Lung (tissue), 11 donors: ENCODE measurements at regions not wholly inside any gene's neighbourhood (a gene's known extent, or its start where the extent isn't known, plus 50 kb on each side); places are given as distances from the start of the nearest gene placed in this dataset.
A peak's percentile ranks its signal among the peaks of the same experiment; 100 is the strongest.

ENCODE experiments used
- ATAC-seq: fragments of 200-7000 bp; cut with Tn5 transposase; one replicate; pipeline ENCODE4 v1.9.1; 2020; ENCODE audit warnings: moderate number of reproducible peaks; ENCODE audit not compliant: insufficient read depth, low FRiP score
- DNase-seq, 3 donors: peaks; one replicate each; pipeline ENCODE4 v3.0.0-alpha.2; 2013 to 2017
- H3K27ac ChIP-seq, 2 donors: one replicate each; pipeline ENCODE4 v1.5.1; 2013; ENCODE audit warnings: mild to moderate bottlenecking in 2 of 2, moderate library complexity in 2 of 2, control low read depth in 1 of 2, inconsistent platforms in 1 of 2, low read depth in 1 of 2, low read length in 1 of 2
- H3K27me3 ChIP-seq, 3 donors: one replicate each; pipeline ENCODE4 v1.5.1; 2013; ENCODE audit warnings: low read length in 2 of 3; ENCODE audit not compliant: control insufficient read depth in 3 of 3, insufficient read depth in 3 of 3
- H3K36me3 ChIP-seq, 4 donors: one replicate each; pipeline ENCODE4 v1.5.1; 2013; ENCODE audit warnings: low read length in 4 of 4, mild to moderate bottlenecking in 1 of 4, moderate library complexity in 1 of 4; ENCODE audit not compliant: control insufficient read depth in 4 of 4, insufficient read depth in 4 of 4
- H3K4me1 ChIP-seq, 5 donors: one replicate each; pipeline ENCODE4 v1.5.1; 2013; ENCODE audit warnings: low read length in 5 of 5, mild to moderate bottlenecking in 2 of 5, moderate library complexity in 1 of 5; ENCODE audit not compliant: control insufficient read depth in 5 of 5, insufficient read depth in 5 of 5
- H3K4me3 ChIP-seq: one replicate; pipeline ENCODE4 v1.5.1; 2013; ENCODE audit warnings: mild to moderate bottlenecking, control low read depth, moderate library complexity
- H3K9ac ChIP-seq, 2 donors: one replicate each; pipeline ENCODE4 v1.5.1; 2013; ENCODE audit warnings: low read length in 2 of 2, control low read depth in 1 of 2; ENCODE audit not compliant: insufficient read depth in 1 of 2
- H3K9me3 ChIP-seq, 4 donors: one replicate each; pipeline ENCODE4 v1.5.1; 2013; ENCODE audit warnings: low read length in 3 of 4, mild to moderate bottlenecking in 1 of 4, moderate library complexity in 1 of 4; ENCODE audit not compliant: control insufficient read depth in 4 of 4, insufficient read depth in 3 of 4
- WGBS, 2 donors: extraction: QIAGEN DNeasy Blood & Tissue Kit; methylation state at CpG; one replicate each; pipeline ENCODE4 v1.1.7; 2013; 5-methylcytosine and 5-hydroxymethylcytosine counted together
- TF ChIP-seq, protein P1 (sequence below): IDR thresholded peaks from 2 replicates; pipeline ENCODE4 v1.5.1; 2012; ENCODE audit warnings: mild to moderate bottlenecking; ENCODE audit errors: control extremely low read depth, extremely low read depth
- donor health status: control.
- donor health status: control.
- donor health status: Bipolar disorder and iron deficiency.
- donor health status: healthy.
- donor health status: DM: yes; HTN: yes; CAD: no.

DNA sequence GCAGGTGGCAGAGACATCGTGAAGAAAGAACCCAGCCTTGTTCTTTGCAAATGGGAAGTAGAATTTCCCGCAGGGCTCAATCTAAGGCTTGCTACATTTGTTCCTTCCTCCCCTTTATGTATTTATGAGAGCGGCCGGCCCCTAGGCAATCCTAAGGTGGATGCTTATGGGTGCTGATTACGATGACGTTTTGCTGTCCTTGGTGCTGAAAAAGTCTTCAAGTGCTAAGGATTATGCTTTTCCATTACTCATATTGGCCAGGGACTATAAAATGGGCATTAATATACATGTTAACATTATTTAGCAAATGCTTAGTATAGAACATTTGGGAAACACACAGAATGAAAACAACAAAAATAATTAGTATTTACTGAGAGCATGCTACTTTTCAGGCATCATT is 313.3 kb upstream of the XYLT1 start:
- DNase-seq (peak; percentile 23 to 81 (median 57)), ATAC-seq (no peak)
- 4 to 11% methylated on average over 6 of the region's 6 CpGs for WGBS, 2 donors
- H3K9me3 ChIP-seq = no peaks in the 10 kb centered on the region
- H3K4me1 ChIP-seq = no peaks in the 10 kb centered on the region
- TF ChIP-seq, protein P1, sequence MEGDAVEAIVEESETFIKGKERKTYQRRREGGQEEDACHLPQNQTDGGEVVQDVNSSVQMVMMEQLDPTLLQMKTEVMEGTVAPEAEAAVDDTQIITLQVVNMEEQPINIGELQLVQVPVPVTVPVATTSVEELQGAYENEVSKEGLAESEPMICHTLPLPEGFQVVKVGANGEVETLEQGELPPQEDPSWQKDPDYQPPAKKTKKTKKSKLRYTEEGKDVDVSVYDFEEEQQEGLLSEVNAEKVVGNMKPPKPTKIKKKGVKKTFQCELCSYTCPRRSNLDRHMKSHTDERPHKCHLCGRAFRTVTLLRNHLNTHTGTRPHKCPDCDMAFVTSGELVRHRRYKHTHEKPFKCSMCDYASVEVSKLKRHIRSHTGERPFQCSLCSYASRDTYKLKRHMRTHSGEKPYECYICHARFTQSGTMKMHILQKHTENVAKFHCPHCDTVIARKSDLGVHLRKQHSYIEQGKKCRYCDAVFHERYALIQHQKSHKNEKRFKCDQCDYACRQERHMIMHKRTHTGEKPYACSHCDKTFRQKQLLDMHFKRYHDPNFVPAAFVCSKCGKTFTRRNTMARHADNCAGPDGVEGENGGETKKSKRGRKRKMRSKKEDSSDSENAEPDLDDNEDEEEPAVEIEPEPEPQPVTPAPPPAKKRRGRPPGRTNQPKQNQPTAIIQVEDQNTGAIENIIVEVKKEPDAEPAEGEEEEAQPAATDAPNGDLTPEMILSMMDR = no peak
- no peak overlapping the region for H3K4me3 ChIP-seq
- no peak overlapping the region for H3K27ac ChIP-seq
- H3K27me3 ChIP-seq = peaks cover 0 to 3% (median 0%) of the 10 kb centered on the region in 3 donors
- no peak overlapping the region for H3K9ac ChIP-seq
- no peaks in the 10 kb centered on the region for H3K36me3 ChIP-seq

DNA sequence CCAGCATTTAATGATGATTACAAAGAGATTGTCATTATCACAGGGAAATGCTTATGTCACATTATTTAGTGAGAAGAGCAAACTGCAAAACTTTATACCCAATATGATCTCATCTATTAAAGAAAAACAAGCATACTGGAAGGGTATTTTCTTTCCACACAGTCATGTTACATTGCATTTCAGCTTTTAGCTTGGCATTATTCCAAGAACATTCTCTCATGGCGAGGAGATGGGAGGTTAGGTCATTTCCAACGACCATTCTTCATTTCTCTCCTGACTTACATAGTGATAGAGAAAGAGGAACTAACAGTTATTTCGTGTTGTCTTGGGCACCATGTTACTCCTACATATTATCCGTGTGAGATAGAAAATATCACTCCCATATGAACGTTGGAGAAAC is 309.4 kb upstream of the XYLT1 start:
- no peak overlapping the region for H3K4me3 ChIP-seq
- TF ChIP-seq, protein P1 = no peak

DNA sequence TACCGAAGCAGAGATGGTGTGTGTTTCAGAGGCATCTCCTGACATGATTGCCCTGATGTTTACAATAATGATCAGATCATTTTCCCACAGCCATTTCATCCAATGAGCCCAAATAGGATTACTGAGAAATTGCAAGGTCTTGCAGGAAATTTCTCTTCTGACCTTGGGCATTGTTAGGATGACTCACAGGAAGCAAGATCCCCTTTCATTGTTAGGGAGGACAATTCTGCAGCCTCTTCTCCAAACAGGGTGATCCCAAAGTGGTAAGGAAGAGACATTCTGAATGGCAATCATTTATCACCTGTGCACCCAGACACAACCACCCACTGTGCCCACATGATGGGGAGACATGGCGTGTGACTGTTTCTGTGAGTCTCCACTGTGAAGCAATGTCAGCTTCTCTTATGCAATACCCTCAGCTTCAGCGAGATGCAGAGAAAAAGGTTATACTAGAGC is 306.7 kb upstream of the XYLT1 start:
- peaks cover 0 to 5% (median 0%) of the 10 kb centered on the region in 4 donors for H3K9me3 ChIP-seq
- 55 to 58% methylated on average over 3 of the region's 3 CpGs for WGBS, 2 donors
- H3K27ac ChIP-seq = no peak overlapping the region
- H3K36me3 ChIP-seq = no peaks in the 10 kb centered on the region
- H3K4me1 ChIP-seq = peaks cover 0 to 3% (median 0%) of the 10 kb centered on the region in 5 donors
- H3K9ac ChIP-seq = no peak overlapping the region
- TF ChIP-seq, protein P1 = no peak
- ATAC-seq (no peak), DNase-seq (no peak)
- H3K27me3 ChIP-seq = peaks cover 0 to 5% (median 0%) of the 10 kb centered on the region in 3 donors
- no peak overlapping the region for H3K4me3 ChIP-seq

More for the DNA sequence above, 309.4 kb upstream of the XYLT1 start:
- Histone ChIP-seq H3K27me3 (no peaks in the 10 kb centered on the region), H3K36me3 (no peaks in the 10 kb centered on the region), H3K4me1 (no peaks in the 10 kb centered on the region), H3K9ac (no peak overlapping the region), H3K27ac (no peak overlapping the region), H3K9me3 (peaks cover 0 to 5% (median 0%) of the 10 kb centered on the region in 4 donors)
- WGBS, 2 donors = 36 to 40% methylated on average over 5 of the region's 5 CpGs
- ATAC-seq = no peak
- peak in 1 of 3 donors; percentile 22 for DNase-seq

DNA sequence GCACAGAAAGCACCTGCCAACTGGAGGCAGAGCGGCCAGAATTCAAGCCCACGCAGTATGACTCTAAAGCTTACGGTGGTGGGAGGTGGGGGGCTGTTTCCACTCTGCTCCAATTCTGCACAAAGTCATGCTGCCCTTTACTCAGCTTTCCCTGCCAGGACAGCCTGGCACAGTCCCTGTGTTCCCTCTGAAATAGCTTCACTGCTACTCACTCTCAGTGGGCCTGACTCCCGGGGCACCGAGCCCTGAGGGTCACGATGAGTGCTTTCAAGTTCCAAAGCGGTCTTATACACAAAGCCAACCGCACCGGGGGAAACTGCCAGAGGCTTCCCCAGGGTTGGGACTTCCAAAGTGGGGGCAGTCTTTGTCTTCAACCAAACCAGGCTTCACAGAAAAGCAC is 306.1 kb upstream of the XYLT1 start:
- WGBS, 2 donors = 74 to 82% methylated on average over 9 of the region's 9 CpGs
- DNase-seq (no peak), ATAC-seq (no peak)
- H3K27me3 ChIP-seq = peaks cover 0 to 5% (median 0%) of the 10 kb centered on the region in 3 donors
- no peak overlapping the region for H3K4me3 ChIP-seq
- H3K36me3 ChIP-seq = no peaks in the 10 kb centered on the region
- peaks cover 0 to 5% (median 0%) of the 10 kb centered on the region in 4 donors for H3K9me3 ChIP-seq
- no peak overlapping the region for H3K27ac ChIP-seq
- H3K4me1 ChIP-seq = peaks cover 0 to 3% (median 0%) of the 10 kb centered on the region in 5 donors
- no peak overlapping the region for H3K9ac ChIP-seq
- TF ChIP-seq, protein P1 = no peak
